Vagina (tissue), 2 donors: ENCODE measurements at regions not wholly inside any gene's neighbourhood (a gene's known extent, or its start where the extent isn't known, plus 50 kb on each side); places are given as distances from the start of the nearest gene placed in this dataset.
A peak's percentile ranks its signal among the peaks of the same experiment; 100 is the strongest.

Source experiments
- DNase-seq, 2 donors: peaks; one replicate each; pipeline ENCODE4 v3.0.0-alpha.2; 2017; ENCODE audit errors: extremely low spot score in 2 of 2
- H3K27ac ChIP-seq: fragments of 200-600 bp; sonication (generic); one replicate; pipeline ENCODE4 v1.5.1; 2019
- H3K27me3 ChIP-seq: fragments of 200-600 bp; sonication (generic); one replicate; pipeline ENCODE4 v1.5.1; 2019
- H3K36me3 ChIP-seq, 2 donors: fragments of 200-600 bp; sonication (generic); one replicate each; pipeline ENCODE4 v1.5.1; 2017 to 2019
- H3K4me1 ChIP-seq: fragments of 200-600 bp; sonication (generic); one replicate; pipeline ENCODE4 v1.5.1; 2019
- H3K4me3 ChIP-seq, 2 donors: fragments of 200-600 bp; sonication (generic); 1 replicate in 1 of 2; 2 replicates in 1 of 2; pipeline ENCODE4 v1.5.1; 2016 to 2019
- H3K9me3 ChIP-seq: fragments of 200-600 bp; sonication (generic); one replicate; pipeline ENCODE4 v1.5.1; 2019
- POLR2A ChIP-seq, 2 donors: fragments of 450-650 bp; IDR thresholded peaks; one replicate each; pipeline ENCODE4 v1.6.1; 2017; ENCODE audit warnings: antibody characterized with exemption in 2 of 2, mild to moderate bottlenecking in 2 of 2, moderate library complexity in 2 of 2
- POLR2AphosphoS5 ChIP-seq, 2 donors: sonication (generic); formaldehyde crosslinking; IDR thresholded peaks; one replicate each; pipeline ENCODE4 v1.9.0; 2017; ENCODE audit warnings: antibody characterized with exemption in 2 of 2, mild to moderate bottlenecking in 2 of 2, low read depth in 1 of 2; ENCODE audit not compliant: insufficient read depth in 1 of 2
- intact Hi-C: fragments of 100-400 bp; cut with DNase I; formaldehyde crosslinking; loops from one replicate; pipeline ENCODE4 v1.15.1; 2023
- TF ChIP-seq, protein P1 (sequence below), 3 experiments: fragments of 450-650 bp in 2 of 3; fragments of 200-600 bp in 1 of 3; sonication (generic) in 1 of 3; IDR thresholded peaks; one replicate each; pipeline ENCODE4 v1.5.1; 2017 to 2019; ENCODE audit warnings: antibody characterized with exemption in 3 of 3, mild to moderate bottlenecking in 2 of 3, moderate library complexity in 2 of 3

DNA sequence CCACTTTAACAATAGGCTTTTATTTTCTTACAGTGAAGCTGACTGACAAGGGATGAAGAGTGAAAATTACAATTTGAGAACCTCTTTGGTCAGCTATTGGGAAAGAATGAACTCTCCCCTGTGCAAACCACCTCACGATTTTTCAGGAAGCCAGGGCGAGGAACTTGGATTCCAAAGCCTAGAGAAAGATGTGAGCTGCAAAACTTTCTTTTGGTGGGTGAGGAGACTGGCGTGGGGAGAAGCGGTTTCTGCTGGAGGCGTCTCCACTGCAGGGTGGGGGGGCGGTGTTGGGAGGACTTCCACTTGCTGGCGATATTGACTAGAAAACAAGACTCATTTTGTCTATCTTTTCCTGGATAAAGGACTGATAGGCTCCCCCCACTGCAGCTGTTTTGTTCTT, 59.3 kb upstream of the VRK1 start:
- H3K36me3 ChIP-seq, result no peaks in the 10 kb centered on the region
- no peaks in the 10 kb centered on the region for H3K9me3 ChIP-seq
- H3K4me3 ChIP-seq, result no peak overlapping the region
- H3K4me1 ChIP-seq, result peaks cover 10% of the 10 kb centered on the region
- TF ChIP-seq, protein P1, sequence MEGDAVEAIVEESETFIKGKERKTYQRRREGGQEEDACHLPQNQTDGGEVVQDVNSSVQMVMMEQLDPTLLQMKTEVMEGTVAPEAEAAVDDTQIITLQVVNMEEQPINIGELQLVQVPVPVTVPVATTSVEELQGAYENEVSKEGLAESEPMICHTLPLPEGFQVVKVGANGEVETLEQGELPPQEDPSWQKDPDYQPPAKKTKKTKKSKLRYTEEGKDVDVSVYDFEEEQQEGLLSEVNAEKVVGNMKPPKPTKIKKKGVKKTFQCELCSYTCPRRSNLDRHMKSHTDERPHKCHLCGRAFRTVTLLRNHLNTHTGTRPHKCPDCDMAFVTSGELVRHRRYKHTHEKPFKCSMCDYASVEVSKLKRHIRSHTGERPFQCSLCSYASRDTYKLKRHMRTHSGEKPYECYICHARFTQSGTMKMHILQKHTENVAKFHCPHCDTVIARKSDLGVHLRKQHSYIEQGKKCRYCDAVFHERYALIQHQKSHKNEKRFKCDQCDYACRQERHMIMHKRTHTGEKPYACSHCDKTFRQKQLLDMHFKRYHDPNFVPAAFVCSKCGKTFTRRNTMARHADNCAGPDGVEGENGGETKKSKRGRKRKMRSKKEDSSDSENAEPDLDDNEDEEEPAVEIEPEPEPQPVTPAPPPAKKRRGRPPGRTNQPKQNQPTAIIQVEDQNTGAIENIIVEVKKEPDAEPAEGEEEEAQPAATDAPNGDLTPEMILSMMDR (IDR thresholded peaks at IDR 0.05), result no peak
- TF ChIP-seq POLR2A (IDR thresholded peaks at IDR 0.05), result no peak
- no peak for TF ChIP-seq POLR2AphosphoS5 (IDR thresholded peaks at IDR 0.05; ENCODE audit: insufficient read depth in 1 of 2, low read depth in 1 of 2)
- H3K27me3 ChIP-seq, result no peaks in the 10 kb centered on the region
- H3K27ac ChIP-seq, result no peak overlapping the region
- DNase-seq, result no peak
- intact Hi-C loops, result no loop called here

DNA sequence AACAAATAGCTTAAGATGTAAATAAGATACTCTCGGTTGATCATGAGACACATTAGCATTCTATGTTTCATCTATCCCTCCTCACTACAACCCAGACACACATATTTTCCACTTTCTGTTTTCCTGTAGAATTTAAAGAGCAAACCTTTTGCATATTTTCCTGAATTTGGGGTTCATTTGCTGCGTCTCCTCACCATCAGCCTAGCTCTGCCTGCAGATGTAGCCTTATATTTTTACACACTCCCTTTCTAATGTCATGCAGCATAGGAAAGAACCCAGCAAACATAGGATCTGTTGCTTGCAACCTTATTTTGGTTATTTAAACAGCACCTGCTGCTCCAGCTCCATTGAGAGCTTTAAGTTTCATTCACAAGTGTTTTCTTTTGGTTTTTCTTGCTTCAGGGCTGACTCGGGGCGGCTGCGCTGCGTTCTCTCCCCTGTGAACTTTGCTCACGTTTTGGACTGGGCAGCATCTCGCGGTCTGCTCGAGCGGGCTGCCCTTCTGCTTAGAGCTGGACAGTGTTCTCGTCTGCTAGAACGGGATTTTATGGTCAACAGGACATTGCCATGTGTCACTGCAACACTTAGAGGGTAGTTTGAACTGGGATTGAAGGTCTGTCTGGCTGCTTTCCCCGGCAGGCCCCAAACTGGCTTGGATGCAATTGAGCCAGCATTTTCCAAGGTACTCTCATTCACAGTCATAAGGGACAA, 57.8 kb upstream of the VRK1 start:
- H3K4me3 ChIP-seq, result no peak overlapping the region
- intact Hi-C loops, result no loop called here
- H3K4me1 ChIP-seq, result peaks cover 10% of the 10 kb centered on the region
- TF ChIP-seq POLR2AphosphoS5 (IDR thresholded peaks at IDR 0.05; ENCODE audit: insufficient read depth in 1 of 2, low read depth in 1 of 2), result no peak
- TF ChIP-seq POLR2A (IDR thresholded peaks at IDR 0.05), result no peak
- TF ChIP-seq, protein P1 (IDR thresholded peaks at IDR 0.05), result no peak
- H3K36me3 ChIP-seq, result no peaks in the 10 kb centered on the region
- no peak for DNase-seq
- H3K27me3 ChIP-seq, result no peaks in the 10 kb centered on the region
- H3K9me3 ChIP-seq, result no peaks in the 10 kb centered on the region
- no peak overlapping the region for H3K27ac ChIP-seq

DNA sequence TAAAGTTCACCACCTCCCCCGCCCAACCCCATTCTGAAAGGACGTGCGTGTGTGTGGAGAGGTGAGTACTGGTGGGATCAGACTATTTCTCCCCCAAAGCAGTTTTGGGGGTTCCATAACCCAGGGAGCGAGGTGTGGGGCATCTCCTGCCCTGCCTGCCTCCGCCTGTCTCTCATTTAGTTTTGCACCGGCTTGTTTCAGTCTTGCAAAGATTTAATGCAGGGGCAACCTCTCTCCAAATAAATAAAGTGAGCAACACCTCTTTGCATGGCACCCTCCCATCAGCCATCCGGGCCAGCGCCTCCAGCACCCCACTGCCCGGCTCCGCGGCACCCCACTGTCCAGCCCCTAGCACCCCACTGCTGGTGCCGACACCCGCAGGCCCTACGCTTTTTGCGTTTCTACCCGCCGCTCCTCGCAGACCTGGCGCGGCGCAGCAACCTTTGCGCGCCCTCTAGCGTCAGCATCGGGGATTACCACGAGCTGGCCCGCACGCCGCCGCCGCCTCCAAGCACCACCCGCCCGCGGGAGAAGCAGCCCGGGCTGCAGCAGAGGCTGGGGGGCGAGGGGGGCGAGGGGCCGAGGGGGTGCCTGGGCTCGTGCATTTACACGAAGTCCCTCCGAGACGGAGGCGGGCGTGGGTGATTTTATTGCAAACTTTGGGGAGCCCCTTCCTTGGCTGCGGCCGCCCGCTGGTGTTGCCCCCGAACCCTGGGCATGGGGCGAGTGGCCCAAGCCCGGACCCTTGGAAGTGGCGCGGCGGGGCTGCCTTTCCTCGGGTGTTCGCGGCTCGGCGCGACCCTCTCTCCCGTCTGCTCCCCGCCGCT, 55.8 kb upstream of the VRK1 start:
- Histone ChIP-seq H3K27me3 (no peaks in the 10 kb centered on the region), H3K9me3 (no peaks in the 10 kb centered on the region), H3K36me3 (no peaks in the 10 kb centered on the region), H3K4me1 (peaks cover 10% of the 10 kb centered on the region), H3K27ac (no peak overlapping the region), H3K4me3 (peak overlapping the region; percentile 15 to 44)
- no peak for DNase-seq
- intact Hi-C loops, result no loop called here
- TF ChIP-seq, protein P1 (IDR thresholded peaks at IDR 0.05), result peak; percentile 21 to 80 (median 56)
- TF ChIP-seq POLR2A (IDR thresholded peaks at IDR 0.05), result no peak
- TF ChIP-seq POLR2AphosphoS5 (IDR thresholded peaks at IDR 0.05; ENCODE audit: insufficient read depth in 1 of 2, low read depth in 1 of 2), result no peak

DNA sequence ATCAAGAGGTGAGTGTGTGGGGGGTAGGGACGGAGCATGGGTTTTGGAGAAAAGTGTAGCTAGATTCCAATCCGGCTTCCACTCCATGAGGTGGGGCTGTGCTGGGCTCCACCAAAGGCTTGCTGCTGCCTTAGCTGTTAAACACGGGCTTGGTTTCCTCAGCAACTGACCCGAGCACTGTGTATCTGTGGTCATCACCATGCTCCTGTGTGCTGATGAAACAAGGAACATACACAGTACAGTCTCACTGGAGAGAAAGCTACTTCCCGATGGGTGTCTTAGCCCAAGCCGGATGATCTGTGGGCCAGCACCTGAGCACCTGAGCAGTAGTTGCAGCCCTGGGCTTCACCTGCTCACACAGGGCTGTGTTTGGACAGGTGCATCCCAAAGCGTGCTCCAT, 52.9 kb upstream of the VRK1 start:
- H3K36me3 ChIP-seq, result no peaks in the 10 kb centered on the region
- no peak overlapping the region for H3K4me3 ChIP-seq
- no peak for TF ChIP-seq POLR2A (IDR thresholded peaks at IDR 0.05)
- TF ChIP-seq, protein P1 (IDR thresholded peaks at IDR 0.05), result no peak
- no peak for TF ChIP-seq POLR2AphosphoS5 (IDR thresholded peaks at IDR 0.05; ENCODE audit: insufficient read depth in 1 of 2, low read depth in 1 of 2)
- DNase-seq, result no peak
- H3K4me1 ChIP-seq, result peaks cover 10% of the 10 kb centered on the region
- intact Hi-C loops, result no loop called here
- H3K27me3 ChIP-seq, result no peaks in the 10 kb centered on the region
- no peaks in the 10 kb centered on the region for H3K9me3 ChIP-seq
- no peak overlapping the region for H3K27ac ChIP-seq
